GM18868 (cell line): ENCODE measurements at regions not wholly inside any gene's neighbourhood (a gene's known extent, or its start where the extent isn't known, plus 50 kb on each side); places are given as distances from the start of the nearest gene placed in this dataset.

Source experiments
- ATAC-seq: cut with Tn5 transposase; IDR thresholded peaks from one replicate; pipeline ENCODE4 v1.9.1; 2021; ENCODE audit warnings: mild to moderate bottlenecking, moderate library complexity; ENCODE audit not compliant: unreplicated experiment

DNA sequence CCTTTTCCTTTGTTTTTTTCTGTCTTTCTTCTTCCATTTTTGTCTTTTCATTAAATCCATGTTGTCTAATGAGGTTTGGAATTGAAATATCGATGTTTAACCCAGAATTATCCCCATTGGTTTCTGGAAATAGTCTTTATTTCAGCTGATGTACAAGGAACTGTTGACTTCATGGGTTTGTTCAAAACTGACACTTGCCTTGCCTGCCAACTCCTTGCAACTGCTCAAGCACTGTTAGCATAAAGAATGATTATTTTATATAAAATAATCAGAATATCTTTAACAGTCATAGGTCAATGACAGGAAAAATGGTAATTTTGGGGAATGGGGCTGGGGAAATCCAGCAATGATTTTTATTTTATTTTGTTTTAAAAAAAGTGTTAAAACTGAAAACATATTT, 359.6 kb upstream of the LCORL start:
- no peak for ATAC-seq

DNA sequence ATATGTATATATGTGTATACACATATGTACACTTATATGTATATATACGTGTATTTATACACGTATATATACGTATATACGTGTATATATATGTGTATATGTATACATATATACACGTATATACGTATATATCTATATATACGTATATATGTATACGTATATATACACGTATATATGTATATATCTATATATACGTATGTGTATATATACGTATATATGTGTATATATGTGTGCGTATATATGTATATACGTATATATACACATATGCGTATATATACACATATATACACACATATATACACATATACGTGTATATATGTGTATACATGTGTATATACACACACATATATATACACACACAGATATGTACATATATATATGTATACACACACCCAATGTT, 348.0 kb upstream of the LCORL start:
- no peak for ATAC-seq

DNA sequence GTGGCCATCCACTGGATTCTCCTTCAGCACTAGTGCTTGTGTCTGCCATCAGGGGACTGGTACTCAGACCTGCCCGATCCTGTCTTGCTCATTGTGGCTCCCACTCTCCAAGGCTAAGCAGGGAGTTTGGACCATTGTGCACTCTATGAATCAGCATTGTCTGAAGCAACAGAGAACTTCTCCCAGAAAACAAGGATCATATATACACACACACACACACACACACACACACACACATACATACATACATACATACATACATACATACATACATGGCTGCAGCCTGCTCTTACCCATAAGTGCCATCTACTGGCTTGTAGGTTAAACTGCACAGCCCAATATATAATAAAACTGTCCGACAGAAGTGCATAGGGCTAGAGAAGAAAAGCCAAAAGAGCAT, 345.3 kb upstream of the LCORL start:
- ATAC-seq, result peak; percentile 98

DNA sequence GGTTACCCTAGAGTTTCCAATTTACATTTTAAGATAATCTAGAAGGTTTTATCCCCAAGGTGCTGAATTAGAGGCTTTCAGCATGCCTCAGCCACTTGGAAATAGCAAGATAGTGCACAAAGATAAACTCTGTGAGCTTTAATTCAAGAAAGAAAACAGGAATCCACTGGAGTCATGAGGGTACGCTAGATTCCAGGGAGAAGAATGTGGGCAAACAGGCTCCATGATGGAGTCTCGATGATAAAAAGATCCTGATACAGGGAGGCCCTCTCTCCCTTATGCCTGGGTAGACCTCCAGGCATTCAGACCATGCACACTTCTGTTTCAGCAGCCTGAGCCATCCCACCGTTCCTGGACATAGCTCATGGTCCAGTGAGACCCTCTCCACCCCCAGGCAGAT, 344.6 kb upstream of the LCORL start:
- no peak for ATAC-seq

DNA sequence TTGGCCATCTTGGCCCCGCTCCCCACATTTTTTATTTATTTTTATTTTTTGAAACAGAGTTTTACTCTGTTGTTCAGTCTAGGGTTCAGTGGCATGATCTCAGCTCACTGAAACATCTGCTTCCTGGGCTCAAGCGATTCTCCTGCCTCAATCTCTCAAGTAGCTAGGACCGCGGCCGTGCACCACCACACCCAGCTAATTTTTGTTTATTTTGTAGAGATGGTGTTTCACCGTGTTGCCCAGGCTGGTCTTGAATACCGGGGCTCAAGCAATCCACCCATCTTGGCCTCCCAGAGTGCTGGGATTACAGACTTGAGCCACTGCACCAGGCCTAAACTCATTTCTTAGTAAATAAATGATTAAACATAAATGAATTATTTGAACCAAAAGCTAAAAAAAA, 322.0 kb upstream of the LCORL start:
- ATAC-seq, result no peak

DNA sequence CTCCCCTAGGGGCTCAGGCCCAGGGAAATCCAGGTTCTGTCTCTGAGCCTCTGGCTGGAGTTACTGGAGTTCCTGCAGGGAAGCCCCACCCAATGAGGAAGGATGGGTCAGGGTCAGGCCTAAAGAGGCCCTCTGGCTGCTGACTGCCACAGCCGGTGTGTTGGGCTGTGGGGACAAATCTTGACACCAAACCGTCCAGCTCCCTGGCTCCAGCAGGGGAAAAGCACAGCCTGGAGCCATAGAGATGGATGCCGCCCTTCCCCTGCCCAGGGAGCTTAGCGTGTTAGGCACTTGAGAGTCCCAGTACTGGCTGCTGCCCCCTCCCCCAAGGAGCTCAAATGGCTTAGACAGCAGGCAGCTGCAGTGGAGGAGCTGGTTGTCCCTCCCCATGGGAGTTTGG, 321.3 kb upstream of the LCORL start:
- no peak for ATAC-seq

DNA sequence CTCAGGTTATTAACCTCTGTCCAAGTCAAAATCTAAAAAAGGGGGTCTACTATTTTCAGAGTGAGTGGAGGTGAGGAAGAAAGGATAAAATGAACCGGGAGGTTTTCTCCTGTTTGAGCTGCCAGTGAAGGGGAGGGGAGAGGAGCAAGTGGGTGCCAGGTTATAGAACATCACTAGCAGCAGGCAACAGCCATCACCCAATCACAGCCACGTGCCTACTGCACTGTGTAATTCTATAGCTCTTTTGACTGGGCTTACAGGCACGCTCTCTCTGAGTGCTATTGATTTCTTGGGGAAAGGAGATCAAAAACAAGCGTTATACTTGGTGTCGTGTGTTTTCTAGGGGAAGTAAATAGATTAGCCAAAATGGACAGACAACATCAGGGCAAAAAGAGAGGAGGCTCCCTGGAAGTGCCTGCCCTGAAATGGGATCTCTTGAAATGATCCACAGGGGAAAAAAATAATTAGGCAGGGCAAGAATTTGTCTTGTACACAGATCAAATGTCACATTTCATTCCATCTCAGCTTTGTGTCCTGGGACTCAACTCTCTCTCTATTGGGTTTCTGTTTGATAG, 300.5 kb upstream of the LCORL start:
- ATAC-seq, result no peak

DNA sequence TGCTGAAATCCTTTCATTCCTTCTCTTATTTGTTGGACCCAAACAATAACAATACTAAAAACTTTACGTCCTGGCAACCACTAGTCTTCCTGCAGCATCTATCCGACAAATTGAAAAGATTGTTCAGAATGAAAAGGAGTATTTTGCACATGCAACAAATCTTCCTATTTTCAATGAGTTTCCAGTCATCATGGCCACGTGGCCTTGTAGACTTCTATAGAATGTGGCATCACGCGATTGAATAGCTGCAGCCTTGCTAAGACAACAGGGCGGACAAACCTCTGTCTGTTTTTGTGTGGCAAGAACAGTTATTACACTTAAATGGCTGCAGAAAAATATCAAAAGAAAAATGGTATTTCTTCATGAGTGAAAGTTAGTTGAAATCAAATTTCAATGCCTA, 297.9 kb upstream of the LCORL start:
- ATAC-seq, result no peak

DNA sequence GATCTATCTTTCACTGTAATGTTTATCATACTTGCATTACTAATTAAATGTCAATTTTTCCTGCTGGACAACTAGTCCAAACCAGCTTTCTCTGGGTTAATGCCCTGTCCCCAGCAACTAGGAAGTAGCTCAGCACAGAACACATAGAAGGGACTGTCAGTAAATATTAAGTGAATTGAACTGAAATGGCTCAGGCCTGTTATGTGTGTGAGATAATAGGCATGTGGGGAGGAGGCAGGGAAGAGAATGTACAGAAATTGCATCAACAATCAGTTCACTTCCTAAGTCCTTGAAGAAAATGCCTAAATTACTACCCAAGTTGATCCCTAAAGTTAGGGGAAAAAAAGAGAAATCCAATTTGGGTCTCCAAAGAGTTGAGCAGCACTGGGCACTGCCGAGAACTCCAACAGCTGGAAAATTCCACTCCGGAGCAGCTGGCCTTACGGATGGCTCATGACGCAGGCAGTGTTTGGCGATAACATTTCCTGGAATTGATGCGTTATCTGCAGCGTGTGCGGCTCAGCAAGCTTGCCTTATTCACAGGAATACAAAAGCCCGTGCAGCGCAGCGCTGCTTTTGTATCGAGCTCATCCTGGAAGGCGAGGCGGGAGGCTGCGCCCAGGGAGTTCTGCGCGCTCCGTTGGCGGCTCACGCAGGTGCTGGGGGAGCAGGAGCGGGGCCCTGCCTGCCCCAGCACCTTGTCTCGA, 297.3 kb upstream of the LCORL start:
- ATAC-seq, result no peak

DNA sequence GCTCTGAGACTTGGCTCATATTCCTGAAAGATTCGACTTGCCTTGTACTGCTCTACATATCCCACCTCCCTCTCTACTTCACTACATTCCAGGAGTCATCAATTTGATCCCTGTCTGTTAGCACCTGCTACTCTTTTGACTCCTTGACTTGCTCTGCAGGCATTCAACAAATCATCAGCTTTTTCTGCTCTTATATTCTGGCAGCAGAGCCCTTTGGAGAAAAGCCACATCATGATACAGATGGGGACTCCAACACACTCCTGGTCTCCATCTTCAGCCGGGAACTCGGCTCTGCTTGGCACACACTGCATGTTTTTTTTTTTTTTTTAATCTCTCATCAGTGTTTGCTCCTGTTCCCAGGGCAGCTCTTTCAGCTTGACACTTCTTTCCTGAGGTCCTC, 293.2 kb upstream of the LCORL start:
- ATAC-seq, result no peak

DNA sequence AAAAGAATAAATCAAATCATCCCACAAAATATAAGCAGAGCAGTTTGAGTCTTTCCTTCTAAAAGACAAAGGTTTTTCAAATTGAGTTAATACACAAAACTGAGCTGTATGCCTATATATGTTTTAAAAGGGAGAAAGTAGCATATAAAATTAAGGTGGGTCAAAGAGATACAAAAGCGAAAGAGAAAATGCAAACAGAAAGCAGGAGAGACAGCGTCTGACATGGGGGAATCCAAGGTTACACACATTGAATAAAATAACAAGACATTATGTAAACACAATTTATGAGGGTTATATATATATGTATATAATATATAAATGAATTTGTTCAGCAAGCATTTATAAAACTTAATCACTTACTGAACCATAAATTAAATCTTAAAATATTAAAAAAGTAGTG, 276.1 kb upstream of the LCORL start:
- ATAC-seq, result no peak

DNA sequence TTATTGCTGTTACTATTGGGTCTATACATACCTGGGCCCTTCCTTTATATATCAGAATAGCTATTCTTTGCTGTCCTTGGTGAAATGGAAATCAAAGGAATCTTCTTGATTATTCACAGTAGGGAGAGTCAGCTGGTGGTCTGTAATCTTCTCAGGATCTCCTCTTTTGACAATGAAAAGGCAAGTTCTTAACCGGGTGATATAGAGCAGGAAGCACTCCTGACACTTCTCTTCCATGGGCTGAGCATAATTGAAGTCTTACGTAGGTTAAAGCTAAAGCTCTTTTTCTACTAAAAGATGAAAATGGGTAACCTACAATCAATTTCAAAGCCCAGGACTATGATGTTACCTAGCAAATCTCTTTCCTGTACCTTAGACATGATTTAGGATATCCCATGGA, 274.9 kb upstream of the LCORL start:
- no peak for ATAC-seq

DNA sequence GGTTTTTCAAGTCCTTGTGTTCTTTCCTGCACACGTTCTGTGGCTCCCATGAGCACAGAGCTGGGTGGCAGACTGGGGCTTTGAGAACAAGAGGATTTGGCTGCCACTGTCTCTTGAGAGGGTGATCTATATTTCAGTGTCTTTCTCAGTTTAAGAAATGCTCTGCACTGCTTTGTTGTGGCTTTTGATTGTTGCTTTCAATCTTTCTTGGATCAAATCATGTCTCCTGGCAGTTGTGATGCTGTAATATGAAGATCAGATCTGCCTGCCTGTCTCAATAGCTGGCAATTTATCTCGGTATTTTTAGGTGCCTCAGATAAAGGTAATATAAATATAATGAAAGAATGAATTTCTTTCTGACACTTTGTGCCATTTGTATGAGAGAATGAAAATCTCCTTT, 273.3 kb upstream of the LCORL start:
- ATAC-seq, result no peak

DNA sequence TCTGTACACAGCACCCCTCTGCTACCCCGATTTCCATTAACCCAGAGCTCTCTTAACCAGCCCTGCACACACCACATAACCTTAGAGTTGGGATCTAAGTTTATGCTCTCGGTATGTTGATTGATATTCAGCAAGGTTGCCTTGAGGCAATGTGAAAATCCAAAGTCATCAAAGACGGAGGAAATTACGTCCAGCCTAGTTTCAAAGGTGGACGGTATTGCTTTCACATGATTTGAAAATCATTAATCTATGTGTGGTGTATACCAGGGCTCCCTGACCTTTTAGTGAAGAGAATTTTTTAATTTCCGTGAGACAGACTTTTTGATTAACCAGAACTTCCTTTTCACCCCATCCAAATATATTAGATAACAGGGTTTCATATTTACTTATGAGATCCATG, 272.5 kb upstream of the LCORL start:
- no peak for ATAC-seq

DNA sequence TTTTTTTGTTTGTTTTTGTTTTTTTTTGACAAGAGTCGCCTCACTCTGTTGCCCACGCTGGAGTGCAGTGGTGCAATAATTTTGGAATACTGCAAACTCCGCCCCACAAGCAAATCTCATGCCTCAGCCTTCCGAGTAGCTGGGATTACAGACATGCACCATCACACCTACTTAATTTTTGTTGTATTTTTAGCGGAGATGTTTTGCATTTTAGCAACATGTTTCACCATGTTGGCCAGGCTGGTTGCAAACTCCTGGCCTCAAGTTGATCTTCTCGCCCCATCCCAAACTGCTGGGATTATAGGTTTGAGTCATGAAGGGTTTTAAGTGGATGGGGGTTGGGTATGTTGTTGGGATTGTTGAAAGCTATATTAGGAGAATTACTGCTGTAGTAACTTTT, 270.9 kb upstream of the LCORL start:
- no peak for ATAC-seq

DNA sequence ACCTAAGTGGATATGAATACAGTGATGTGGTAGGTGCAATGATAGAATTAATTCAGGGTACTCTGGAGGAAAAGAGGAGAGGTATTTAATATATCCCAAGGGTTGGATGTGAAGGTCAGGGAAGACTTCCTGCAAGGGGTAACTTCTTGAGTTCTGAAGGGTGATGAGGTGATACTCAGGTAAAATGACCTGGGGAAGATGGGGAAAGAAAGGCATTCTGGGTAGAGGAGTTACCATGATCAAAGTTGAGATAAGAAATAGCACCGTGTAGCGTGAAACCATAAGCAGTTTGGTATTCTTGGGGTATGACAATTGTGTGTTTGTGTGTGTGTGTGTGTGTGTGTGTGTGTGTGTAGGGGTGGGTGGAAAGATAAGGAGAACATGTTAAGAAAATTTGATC, 270.4 kb upstream of the LCORL start:
- no peak for ATAC-seq

DNA sequence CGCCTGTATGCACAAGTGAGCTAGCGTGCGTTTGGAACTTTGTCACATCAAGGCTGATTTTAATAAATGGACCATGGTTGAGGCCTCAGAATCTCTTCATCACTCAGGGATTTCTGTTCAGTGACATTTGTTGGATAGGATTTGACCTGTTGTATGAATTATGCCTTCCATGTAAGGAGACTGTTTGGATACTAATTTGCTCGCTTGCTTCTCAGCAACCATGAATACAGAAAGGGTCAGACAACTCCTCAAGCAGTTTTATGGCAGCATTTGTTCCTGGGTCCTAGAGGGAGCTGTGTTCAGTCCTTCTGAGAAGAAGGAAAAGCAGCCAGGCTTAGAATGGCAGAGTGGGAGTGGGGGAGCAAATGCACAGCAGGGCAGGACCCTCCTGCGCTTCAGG, 269.7 kb upstream of the LCORL start:
- no peak for ATAC-seq

DNA sequence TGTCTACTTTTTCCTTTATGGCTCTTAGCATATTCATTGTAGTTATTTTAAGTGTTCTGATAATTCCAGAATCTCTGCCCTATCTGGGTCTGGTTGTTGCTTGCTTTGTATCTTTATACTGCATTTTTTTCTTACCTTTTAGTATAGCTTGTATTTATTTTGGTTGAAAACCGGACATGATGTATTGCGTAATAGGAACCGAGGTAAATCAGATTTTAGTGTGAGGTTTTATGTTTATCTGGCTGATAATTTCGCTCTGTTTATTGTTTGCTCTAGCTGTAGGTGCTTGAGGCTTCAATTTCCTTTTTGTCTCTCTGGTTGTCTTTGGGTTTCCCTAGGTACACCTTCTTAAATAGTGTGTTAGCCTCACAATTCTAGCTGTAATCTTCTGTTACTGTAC, 263.8 kb upstream of the LCORL start:
- ATAC-seq, result no peak

DNA sequence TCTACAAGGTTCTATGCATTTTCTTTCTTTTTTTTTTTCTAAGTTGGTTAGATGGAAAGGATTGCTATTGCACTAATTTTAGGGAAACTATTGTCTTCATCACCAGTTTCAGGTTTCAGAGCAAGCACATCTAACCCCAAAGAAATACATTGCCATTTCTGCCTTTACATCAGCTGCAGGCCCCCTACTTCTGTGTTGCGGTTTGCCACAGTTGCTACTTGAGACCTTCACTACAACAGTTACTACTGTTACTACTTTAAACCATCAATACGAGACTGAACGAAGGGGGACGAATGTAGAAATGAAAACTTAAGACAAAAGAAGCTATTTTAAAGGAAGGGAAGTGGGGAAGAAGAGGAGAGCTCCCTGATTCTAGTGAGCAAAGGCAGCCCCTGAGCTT, 256.7 kb upstream of the LCORL start:
- no peak for ATAC-seq

DNA sequence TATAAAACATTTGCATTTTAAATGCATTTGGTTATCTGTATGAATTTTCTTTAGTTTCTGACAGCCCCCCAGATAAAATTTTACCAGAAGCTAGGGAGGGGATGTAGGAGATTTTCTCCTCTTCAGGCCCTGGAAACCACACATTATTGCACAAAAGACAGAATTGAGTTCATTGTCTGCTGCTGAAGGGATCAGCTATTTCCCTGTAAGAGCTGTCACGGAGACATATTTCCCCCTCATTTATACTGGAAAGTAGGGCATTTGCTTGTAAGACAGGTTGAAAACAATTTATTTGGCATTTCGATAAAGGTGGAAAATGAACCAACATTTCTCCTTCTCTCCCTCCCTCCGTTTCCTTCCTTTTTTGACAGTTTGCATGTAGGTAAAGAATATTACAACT, 241.3 kb upstream of the LCORL start:
- no peak for ATAC-seq

DNA sequence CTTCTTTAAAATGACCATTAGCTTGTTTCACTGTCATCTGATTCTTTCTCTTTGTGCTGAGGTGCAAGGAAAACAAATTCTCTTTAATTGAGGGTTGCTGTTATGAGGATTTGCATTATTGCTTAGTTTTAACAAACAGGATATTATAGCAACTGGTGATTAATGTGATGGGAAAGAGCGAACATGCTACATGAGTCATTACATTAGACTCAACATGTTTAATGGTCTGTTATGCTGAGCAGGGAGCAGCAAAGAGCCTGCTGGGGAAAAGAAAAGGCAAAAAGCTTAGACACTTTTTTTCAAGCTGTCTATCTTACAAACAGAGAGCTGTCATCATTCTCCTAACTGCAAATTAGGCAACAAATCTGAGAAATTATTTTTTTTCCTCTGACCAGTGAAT, 230.5 kb upstream of the LCORL start:
- no peak for ATAC-seq

DNA sequence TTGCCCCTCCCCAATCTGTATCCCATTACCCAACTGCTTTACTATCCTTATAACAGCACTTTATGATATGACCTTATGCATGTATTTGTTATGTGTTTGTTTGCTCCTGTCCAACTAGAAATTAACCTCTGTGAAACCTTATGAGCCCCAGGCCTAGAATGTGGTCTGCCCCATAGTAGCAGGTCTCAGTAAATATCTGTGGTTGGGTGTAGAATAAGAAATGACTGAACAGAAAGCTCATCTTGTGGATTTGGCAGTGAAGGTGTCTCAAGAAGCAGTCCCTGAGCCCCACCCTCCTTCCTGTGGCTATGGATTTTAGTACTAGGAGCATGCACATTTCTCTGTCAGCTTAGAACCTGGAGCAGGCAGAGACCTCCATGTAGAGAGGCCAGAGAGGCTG, 229.0 kb upstream of the LCORL start:
- ATAC-seq, result no peak

DNA sequence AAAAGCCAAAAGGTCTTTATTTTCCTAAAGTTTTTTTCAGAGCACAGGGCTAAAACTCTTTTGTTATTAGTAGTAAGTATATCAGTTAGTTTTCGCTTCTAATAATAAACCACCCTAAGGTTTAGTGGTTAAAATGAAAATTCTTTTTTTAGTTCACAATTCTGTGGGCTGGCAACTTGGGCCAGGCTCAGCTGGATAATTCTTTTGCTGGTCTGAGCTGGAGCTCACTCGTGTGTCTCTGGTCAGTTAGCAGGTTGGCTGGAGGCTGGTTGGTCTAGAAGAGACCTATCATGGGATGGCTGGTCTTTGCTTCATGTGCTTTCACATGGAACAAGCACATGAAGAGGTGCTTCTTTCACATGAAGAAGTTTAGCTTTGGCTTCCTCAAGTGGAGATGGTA, 227.1 kb upstream of the LCORL start:
- ATAC-seq, result no peak
